ENCODE measurements at regions not wholly inside any gene's neighbourhood (a gene's known extent, or its start where the extent isn't known, plus 50 kb on each side); places are given as distances from the start of the nearest gene placed in this dataset.

- no peak overlapping the region for H3K4me3 ChIP-seq (replicated peaks; ENCODE audit: low read depth, low read length)
- DNase-seq (ENCODE audit: extremely low read depth, low read depth): no peak
- TF ChIP-seq CTCF (IDR thresholded peaks at IDR 0.05; ENCODE audit: low read depth, low read length, missing control alignments): no peak
Observed at GRCh38 chr15:39399600-39399999, 181.3 kb upstream of the THBS1 start.

- no peak for DNase-seq (ENCODE audit: extremely low read depth, low read depth)
- no peak for TF ChIP-seq CTCF (IDR thresholded peaks at IDR 0.05; ENCODE audit: low read depth, low read length, missing control alignments)
- no peak overlapping the region for H3K4me3 ChIP-seq (replicated peaks; ENCODE audit: low read depth, low read length)
Observed at GRCh38 chr15:39400002-39400401, 180.9 kb upstream of the THBS1 start.

DNA sequence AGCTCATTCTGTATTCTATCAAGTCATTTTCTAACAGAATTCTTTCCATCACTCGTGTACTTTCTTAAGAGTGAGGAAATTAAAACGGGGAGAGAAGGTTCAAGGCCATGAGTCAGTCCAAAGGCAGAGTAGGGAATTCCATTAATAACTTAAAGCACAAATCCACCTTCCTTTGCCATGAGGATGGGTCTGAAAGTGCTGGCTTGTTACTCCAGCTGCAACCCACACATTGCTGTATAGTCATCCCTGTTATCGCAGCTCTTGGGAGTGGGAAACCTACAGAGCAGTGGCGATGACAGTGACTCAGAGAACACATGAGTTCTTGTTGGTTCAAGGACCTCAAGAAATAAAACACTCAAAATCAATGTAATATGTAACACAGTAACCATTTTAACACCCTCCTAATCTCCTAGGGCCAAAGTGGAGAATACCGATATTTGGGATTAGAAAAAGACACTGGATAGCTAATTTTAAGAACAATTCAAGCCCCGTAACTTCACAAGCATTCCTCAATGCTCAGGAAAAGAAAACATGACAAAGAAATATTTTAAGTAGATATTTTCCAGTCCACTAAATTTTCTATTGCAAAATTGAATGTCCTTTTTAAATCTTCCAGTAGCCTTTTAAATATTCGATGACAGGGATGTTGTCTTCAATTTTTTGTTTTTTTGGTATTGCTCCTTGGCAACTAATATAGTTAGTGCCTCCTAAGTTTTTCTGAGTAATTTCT, 179.9 kb upstream of the THBS1 start:
- no peak for DNase-seq (ENCODE audit: extremely low read depth, low read depth)
- no peak for TF ChIP-seq CTCF (IDR thresholded peaks at IDR 0.05; ENCODE audit: low read depth, low read length, missing control alignments)
- H3K4me3 ChIP-seq (replicated peaks; ENCODE audit: low read depth, low read length): no peak overlapping the region

DNA sequence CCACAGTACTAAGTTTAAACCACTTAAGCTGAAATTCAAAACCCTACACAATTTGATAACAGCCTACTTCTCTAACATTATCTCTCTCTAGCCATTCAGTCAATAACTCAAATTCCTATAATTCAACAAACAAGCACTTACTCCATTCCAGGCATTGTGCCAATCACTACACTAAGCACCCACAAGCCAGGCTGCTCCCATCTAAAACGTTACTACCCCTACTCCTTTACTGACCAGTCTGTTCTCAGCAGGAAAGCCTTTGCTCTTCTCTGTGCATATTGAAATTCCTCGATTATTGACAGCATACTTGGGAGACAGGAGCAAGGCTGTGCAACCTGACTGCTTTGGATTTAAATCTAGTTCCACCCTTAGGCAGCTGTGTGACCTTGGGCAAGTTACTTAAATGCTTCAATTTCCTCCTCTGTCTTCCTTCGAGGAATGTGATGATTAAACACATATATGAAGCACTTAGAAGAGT, 177.2 kb upstream of the THBS1 start:
- H3K4me3 ChIP-seq (replicated peaks; ENCODE audit: low read depth, low read length): no peak overlapping the region
- no peak for TF ChIP-seq CTCF (IDR thresholded peaks at IDR 0.05; ENCODE audit: low read depth, low read length, missing control alignments)
- DNase-seq (ENCODE audit: extremely low read depth, low read depth): no peak

DNA sequence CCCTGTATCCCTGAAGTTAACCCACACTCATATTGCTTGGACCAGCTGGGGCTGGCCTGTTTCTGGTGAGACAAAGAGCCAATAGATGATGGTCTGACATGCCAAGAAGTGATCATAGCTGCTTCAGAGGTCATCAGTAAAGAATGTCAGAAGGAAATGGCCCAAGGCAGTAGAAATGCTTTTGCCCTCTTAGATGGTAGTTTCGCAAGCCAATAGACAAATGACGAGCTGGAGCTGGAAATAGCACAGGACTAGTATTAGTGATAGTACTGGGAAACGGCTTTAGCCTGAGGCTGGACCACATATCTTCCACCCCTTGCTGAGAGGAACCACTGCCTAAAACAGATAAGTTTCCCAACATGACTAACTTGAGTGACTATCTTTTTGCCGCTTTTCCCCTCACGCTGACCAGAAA, 176.1 kb upstream of the THBS1 start:
- TF ChIP-seq CTCF (IDR thresholded peaks at IDR 0.05; ENCODE audit: low read depth, low read length, missing control alignments): no peak
- DNase-seq (ENCODE audit: extremely low read depth, low read depth): peak; percentile 63
- no peak overlapping the region for H3K4me3 ChIP-seq (replicated peaks; ENCODE audit: low read depth, low read length)

GRCh38 chr15:39406485-39406884, 174.4 kb upstream of the THBS1 start:
- H3K4me3 ChIP-seq (replicated peaks; ENCODE audit: low read depth, low read length): no peak overlapping the region
- no peak for DNase-seq (ENCODE audit: extremely low read depth, low read depth)
- TF ChIP-seq CTCF (IDR thresholded peaks at IDR 0.05; ENCODE audit: low read depth, low read length, missing control alignments): no peak

DNA sequence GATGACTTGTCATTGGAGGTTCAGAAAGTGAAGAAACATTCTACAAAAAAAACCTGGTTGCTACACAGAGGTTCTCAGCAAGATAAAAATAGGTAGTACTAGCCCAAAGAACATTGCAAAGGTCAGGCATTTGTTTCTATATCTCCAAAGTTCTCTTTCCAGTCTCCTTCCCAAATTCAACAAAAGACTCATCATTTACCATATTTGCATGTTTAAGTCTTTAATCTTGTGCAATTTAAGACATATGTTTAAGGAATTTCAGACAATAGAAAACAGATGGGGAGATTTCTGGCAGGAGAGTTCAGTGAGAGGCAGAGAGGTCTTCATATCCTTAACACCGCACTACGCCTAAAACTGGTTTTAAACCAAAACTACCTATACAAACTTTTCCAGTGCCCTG, 173.8 kb upstream of the THBS1 start:
- no peak for TF ChIP-seq CTCF (IDR thresholded peaks at IDR 0.05; ENCODE audit: low read depth, low read length, missing control alignments)
- H3K4me3 ChIP-seq (replicated peaks; ENCODE audit: low read depth, low read length): no peak overlapping the region
- DNase-seq (ENCODE audit: extremely low read depth, low read depth): peak; percentile 84

All from HFF-Myc (cell line).